ENCODE measurements at regions not wholly inside any gene's neighbourhood (a gene's known extent, or its start where the extent isn't known, plus 50 kb on each side); places are given as distances from the start of the nearest gene placed in this dataset.

DNA sequence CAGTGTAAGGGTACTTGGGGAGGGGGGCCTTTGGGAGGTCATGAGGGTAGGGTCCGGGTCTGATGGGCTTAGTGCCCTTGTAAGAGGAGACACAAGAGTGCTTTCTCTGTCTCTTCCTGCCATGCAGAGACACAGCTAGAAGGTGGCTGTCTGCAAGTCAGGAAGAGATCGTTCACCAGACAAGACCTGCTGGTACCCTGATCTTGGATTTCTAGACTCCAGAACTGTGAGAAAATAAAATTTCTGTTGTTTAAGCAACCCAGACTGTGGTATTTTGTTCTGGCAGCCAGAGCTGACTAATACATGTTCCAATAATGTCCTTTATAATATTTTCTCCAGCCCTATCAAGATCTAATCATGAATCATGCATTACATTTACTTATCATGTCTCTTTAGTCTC, 130.0 kb upstream of the VEPH1 start:
- no peak for DNase-seq

DNA sequence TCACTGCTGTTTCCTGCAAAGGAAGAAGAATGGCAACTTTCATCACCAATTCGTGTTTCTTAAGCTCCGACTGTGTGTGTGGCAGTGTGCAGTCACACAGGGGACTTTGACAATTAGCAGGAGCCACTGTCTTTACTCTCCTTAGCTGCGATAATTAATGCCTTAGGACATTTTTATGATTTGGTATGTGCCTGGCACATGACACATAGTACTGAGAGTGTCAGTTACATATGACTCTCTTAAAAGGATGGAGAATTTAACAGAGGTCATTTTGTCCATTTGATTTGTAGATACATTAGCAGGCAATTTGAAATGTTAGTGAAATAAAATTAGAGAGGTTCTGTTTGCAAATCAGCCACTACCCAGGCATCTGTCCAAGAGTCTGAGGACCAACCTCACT, 128.9 kb upstream of the VEPH1 start:
- DNase-seq = no peak

GRCh38 chr3:157631478-157631877, 128.3 kb upstream of the VEPH1 start:
- DNase-seq = no peak

DNA sequence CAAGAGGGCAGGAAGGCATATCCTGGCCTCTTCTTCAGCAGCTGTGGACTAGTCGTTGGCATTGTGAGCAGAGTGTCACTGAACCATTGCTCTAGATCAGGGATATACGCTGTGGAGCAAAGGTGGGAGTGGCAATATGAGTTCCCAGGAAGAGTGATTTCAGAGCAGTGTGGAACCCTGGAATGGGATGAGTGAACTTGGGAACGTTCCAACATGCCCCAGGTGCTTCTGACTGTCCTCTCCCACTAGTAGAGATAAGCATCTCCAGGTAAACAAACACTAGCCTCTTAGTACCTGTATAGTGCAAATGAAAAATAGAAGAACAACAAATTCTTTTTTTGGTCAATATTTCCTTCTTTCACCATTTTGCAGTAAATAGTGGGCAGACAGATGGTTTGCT, 123.6 kb upstream of the VEPH1 start:
- no peak for DNase-seq

- no peak for DNase-seq
Measured at GRCh38 chr3:157624801-157625200, 121.6 kb upstream of the VEPH1 start.

DNA sequence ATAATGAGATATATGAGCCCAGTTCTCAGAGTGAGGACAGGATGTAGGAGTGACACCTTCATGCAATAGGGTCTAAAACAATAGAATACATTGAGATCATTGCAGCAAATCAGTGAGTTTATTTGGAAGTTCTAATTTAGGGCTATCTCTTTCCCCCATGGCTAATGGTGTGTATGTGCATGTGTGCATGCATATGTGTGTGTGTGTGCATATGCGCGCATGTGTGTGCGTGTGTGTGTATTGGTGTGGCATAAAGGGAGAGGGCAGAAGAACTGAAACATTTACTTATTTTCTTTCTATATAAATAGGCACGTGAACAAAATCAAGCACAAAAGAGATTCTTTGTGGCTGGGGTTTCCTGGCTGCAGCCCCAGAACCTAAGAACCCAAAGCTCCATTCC, 115.7 kb upstream of the VEPH1 start:
- DNase-seq = no peak

- DNase-seq = peak in 2 of 58 donors; percentile 7 to 49
Measured at GRCh38 chr3:157618075-157618760, 115.0 kb upstream of the VEPH1 start.

- no peak for DNase-seq
Measured at GRCh38 chr3:157614896-157615295, 111.7 kb upstream of the VEPH1 start.

- no peak for DNase-seq
Measured at GRCh38 chr3:157611536-157612076, 108.4 kb upstream of the VEPH1 start.

GRCh38 chr3:157610876-157611535, 107.8 kb upstream of the VEPH1 start:
- no peak for DNase-seq

- peak in 1 of 58 donors; percentile 5 for DNase-seq
Measured at GRCh38 chr3:157607826-157608405, 104.7 kb upstream of the VEPH1 start.

- DNase-seq = no peak
Measured at GRCh38 chr3:157606852-157607197, 103.6 kb upstream of the VEPH1 start.

- DNase-seq = peak in 50 of 58 donors; percentile 4 to 65 (median 35)
Measured at GRCh38 chr3:157606011-157606851, 103.0 kb upstream of the VEPH1 start.

DNA sequence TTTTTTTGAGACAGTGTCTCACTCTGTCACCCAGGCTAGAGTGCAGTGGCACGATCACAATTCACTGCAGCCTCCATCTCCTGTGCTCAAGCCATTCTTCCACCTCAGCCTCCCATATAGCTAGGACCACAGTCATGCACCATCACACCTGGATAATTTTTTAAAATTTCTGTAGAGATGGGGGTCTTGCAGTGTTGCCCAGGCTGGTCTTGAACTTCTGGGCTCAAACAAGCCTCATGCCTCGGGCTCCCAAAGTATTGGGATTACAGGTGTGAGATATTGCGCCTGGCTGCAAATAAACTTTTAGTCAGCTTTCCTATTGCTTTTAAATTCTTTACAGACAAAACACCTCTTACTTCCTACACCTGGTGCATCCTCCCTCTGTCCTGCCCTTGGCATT, 102.1 kb upstream of the VEPH1 start:
- DNase-seq = no peak

GRCh38 chr3:157602424-157602823, 99.2 kb upstream of the VEPH1 start:
- no peak for DNase-seq

- no peak for DNase-seq
Measured at GRCh38 chr3:157595259-157595658, 92.0 kb upstream of the VEPH1 start.

DNA sequence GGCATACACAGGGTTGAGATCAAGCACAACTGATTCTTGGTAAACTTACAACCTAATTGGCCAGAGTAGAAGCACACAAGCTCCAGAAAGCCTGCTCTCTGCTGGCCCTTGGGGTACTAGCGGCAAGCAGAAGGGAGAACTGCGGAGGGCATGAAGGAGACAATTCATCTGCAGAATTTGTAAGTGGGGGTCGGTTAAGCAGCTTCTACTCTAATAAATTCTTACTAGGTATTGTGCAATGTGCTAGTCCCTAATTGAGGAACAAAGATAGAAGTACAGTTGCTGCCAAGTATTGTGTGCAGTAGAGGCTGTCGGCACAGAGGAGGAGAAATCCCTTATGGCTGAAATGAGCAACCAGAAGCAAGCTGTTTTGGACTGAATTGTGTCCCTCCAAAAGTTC, 91.2 kb upstream of the VEPH1 start:
- DNase-seq = no peak

DNA sequence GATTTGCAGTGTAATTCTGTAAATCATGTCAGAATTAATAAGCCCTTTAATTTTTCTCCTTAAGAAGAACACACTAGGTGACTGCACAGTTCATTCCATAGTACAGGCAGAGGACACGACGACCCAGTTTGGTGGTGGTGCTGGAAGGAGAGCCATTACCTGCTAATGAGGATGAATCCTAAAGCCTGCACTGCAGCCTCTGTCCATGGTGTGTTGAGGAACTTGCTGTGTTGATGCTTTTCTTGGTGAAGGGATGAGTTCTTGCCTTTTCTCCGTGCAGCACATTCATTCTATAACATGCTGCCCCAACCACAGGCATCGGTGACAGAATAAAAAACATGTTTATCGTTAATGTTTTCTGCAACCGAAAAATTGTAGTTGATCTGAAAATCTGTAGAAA, 89.6 kb upstream of the VEPH1 start:
- DNase-seq = no peak

DNA sequence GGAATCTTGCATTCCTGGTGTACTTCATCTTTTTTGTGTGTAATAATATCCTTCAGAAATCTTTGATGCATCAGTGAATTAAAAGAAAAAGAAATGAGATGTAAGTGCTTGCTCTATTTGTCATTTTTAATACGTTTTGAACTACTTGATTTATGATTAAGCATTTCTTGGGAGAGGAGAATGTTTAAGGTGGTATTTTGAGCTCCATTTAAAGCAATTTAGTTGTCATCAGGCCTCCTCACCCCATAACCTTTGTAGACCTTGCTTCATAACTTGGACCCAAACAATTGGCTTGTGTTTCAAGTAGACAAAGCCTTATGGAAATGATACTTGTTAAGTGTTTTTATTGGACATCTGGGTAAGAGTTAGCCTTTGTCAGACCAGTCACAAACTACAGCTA, 87.1 kb upstream of the VEPH1 start:
- no peak for DNase-seq

DNA sequence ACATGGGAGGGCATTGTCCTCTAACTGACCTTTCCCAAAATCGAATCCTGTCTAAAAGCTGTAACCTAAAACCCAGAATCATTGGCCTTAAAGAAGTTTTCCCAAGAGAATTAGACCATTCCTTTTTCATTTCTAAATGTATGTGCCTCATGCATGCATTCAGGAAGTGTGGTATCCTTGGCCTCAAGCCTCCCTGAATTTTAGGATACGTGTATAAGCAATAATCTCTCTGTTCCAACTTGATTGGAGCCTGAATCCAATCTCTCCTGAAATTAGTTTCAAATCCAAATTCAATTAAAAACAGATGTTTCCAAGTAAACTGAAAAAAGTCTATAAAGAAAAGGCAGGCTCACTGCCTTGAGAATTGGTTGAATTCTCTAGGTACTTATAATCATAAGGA, 86.0 kb upstream of the VEPH1 start:
- DNase-seq = no peak

DNA sequence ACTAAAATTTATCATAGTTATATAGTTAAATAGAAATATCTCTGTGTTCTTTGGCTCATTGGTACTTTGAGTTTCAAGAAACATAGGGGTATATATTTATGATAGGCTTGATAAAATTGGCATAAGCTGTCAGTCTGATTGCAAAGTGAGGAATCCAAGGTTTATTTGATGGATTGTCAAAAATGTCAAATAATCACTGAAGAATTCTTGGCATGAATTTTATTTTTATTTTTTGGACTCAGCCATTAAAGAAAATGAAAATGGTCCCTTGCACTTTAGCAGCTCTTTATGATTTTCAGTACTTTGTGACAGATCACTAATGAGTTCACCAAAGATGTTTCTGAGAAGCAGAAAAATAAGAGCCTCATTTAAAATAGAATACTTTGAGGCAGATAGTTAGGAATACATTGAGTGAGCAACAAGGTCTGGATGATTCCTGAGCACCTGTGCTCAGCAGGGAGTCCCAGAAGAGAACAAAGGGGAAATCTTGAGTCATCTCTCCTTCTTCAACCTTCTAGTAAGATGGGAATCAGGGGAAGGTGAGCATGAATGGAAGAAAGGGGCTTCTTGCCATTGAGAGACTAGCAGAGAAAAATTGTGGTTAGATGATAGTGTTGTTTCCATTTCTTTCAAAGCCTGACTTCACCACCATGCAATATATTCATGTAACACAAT, 85.3 kb upstream of the VEPH1 start:
- DNase-seq = no peak

Data from anterior cingulate cortex (tissue), 58 donors.